ENCODE measurements at regions not wholly inside any gene's neighbourhood (a gene's known extent, or its start where the extent isn't known, plus 50 kb on each side); places are given as distances from the start of the nearest gene placed in this dataset.

DNA sequence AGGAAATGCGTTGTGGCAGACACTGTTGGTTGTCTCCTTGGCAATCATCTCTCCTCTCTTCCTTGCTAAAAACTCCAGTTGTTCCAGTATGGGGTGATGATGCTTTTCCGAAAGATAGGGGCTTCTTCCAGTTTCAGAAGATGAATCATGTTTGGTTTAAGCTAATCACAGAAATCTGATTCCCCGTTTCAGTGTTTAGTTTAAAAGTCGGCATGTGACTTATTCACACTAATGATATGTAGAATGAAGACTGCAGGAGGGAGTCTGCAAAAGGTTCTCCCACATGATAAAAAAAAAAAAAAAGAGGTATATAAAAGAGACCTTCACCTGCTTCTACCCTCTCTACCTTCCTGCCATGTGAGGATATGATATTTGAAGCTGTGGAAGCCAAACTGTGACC is 239.0 kb upstream of the SIX2 start:
- DNase-seq = no peak

DNA sequence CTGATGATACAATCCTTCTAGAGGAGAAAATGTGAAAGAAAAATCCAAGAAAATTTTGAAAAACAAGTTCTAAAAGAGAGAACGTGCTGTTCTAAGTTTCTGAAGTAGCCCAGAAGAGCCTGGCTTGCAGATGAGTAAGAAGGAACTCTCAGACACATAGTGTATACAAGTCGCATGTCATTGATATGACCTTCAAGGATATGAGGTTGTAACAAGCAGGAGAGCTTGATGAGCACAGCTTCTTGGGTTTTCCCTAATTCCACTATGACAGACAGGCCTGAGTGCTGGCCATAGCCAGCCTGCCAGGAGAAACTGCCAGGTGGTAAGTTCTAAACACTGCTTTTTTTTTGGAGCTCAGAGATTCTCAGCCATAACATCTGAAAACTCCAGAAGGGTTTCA is 235.7 kb upstream of the SIX2 start:
- DNase-seq = no peak

DNA sequence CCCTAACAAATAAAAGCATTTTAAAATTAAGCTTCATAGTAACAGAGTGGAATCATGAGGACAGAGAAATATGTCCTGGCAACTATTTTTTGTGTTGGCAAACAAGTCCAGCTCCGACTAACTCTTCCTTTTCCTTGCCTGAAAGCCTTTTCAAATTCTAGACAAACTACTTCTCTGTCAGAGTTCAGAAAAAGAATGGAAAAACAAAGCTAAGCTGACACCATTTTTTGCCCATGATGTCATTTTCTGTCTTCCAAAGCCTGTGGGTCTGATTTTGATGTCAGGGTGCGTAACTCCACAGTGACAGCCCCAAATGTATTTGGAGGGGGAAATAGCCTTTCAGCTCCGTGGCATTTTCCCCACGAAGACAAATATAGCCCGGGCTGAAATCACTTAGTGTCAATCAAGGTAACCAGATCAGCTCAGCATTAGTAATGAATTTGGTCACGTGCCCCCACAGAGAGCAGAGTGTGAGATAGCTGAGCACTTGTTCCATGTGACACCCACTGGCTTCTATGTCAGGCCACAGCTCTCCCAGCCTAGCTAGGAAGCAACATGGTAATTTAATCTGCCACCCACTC is 233.0 kb upstream of the SIX2 start:
- DNase-seq = no peak

DNA sequence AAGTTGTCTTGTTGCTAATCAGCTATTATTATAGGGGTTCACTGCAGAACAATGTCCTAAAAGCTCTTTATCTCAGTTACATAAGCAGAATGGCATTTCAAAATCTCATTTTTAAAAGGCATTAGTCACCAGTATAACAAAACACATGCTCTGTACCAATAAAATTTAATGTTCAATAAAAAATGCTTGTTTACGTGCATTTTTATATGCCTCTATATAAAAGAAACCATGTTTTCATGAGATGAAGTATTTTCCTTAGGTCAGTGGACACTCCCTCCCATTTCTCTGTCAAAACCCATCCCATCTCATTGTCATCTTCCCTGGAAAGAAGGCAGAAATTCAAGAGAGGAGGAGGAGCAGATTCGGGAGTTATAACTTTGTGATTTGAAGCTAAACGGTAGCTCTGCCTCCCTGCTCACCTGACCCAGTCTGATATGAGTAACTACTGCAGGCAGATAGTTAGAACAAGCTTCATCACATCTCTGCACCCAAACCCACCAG is 231.9 kb upstream of the SIX2 start:
- DNase-seq = no peak

DNA sequence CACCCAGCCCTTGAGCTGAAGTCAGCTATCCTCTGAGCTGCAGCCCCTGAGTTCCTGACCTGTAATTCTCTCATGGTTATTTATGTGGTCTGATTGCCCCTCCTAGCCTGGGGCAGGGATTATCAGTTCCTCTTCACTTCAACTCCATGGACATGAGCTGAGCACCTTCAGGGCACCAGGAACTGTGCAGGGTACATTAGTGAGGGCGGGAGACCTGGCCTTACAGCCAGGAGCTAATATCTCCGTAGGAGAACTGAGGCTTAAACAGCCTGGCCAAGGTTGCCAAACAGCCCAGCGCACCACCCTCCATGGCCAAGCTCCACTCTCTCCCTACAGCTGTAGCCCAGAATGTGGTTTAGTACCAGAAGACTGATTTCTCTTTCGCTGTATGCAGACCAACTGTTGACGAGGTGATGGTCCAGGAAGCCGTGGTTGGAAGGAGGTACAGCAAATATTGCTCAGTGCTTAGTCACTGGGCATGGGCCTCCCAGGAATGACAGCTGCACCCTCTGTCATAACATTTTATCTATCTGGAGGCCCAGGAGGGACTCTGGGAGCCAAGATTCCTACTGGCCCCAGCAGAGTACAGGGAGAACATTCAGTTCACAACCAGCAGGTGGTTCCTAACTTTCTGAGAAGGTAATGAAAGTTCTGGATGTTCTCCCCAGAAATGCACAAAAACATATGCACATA is 228.7 kb upstream of the SIX2 start:
- no peak for DNase-seq

DNA sequence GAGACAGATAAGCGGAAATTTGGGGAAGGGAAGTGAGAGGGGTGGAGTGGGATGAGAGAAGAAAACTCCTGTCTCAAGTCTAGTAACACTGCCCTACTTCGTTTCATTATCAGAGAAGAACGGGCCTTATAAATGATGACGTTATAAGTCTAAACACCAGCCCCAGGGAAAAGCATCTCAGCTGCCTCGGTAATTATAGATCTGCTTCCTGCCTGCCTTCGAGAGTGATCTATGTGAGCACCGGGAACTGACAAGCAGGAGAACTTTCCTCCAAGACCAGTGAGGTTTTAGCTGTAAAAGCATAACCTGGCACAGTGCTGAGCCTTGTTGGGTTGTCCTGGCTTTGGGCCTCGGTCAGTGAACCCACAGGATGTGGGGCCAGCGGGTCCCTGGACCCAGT is 227.9 kb upstream of the SIX2 start:
- DNase-seq = no peak

DNA sequence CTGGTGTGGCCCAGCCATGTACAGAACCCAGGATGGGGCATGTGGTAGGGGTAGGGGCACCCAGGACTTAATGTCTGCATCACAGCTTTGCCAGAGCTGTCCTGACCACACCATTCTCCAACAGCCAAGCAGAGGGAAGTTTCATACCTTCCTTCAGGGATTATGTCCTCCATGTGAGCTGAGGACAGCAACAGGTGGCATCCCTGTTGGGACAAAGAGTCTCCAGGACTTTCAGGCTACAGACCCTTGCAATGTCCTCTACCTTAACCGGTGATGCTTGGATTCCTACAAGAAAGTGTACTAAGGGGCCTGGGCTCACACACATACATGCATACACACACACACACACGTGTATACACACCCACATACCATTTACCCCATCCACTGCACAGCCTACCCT is 227.0 kb upstream of the SIX2 start:
- no peak for DNase-seq

DNA sequence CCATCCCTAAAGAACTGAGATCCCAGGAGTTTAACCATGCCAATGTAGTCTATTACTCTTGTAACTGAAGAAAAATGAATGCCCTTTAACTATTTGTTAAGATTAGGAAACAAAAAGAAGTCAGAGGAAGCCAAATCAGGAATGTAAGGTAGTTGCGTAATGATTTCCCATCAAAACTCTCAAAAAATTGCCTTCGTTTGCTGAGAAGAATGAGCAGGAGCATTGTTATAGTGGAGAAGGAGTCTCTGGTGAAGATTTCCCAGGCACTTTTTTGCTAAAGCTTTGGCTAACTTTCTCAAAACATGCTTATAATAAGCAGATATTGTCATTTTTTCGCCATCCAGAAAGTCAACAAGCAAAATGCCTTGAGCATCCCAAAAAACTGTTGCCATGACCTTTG is 224.0 kb upstream of the SIX2 start:
- no peak for DNase-seq

DNA sequence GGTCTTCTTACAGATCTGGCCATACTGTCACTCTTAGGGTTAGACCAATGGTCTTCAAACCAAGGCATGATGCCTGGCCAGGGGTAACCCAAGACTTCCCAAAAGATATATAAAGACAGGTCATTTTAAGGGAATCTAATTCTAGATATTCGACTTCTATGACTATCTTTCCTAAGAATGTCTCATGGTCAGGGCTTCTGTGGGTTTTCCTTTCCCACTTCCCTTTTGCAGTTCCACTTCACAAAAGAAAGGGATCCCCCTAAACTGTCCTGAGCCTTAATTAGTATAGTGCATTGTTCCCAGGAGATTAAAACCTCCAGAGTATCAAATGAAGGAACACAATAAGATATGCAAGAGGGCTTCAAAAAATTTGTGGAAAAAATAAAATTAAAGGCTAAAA is 223.6 kb upstream of the SIX2 start:
- no peak for DNase-seq

DNA sequence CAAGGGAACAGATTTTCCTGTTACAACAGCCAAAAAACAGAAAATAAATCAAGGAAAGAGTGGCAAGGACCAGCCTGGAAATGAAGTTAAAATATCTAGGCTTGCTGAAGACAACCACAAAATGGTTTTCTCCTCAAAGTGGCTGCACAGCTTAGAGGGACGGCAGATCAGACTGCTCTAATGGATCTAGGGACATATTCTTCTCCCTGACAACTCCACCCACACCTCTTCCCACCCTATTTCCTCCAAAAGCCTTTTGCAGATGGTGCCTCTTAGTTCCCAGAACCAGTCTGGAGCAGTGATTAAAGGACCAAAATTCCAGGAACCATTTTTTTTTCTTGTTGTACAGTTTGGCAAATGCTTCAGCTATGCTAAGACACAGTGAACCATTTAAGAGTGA is 220.2 kb upstream of the SIX2 start:
- no peak for DNase-seq

DNA sequence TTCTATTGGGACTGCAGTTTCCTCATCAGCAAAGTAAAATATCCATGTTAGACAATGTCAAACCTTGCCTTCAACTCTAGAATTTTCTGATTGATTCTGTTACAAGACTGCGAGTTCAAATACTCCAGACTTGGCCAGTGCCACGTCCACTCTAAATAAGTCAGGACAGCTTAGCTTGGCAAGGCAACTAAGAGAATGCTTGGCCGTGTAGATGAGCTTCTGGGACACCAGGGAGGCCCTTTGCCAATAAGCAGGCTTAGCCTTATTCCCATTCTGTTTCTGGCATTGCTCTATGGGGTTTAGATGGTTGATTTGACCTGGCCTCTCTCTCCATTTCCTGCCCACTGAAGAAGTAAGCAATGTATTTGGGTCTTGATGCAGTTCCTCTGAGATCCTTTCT is 218.1 kb upstream of the SIX2 start:
- DNase-seq = no peak

DNA sequence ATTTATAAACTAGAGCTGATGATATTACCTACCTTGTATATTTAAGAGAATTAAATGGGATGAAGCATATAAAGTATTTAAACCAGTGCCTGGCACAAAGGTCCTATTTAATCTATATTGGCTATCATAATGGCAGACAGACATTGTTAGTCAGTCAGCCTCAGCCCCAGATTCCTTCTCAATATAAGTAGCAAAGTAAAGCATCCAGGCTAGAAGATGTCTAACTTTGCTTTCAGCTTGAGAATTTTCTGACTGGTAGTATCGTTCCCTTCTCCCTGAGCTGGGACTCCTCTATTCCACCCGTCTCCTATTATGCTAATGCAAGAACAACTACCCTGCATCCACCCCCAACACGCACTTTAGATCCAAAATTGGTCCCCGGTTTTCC is 215.7 kb upstream of the SIX2 start:
- no peak for DNase-seq

DNA sequence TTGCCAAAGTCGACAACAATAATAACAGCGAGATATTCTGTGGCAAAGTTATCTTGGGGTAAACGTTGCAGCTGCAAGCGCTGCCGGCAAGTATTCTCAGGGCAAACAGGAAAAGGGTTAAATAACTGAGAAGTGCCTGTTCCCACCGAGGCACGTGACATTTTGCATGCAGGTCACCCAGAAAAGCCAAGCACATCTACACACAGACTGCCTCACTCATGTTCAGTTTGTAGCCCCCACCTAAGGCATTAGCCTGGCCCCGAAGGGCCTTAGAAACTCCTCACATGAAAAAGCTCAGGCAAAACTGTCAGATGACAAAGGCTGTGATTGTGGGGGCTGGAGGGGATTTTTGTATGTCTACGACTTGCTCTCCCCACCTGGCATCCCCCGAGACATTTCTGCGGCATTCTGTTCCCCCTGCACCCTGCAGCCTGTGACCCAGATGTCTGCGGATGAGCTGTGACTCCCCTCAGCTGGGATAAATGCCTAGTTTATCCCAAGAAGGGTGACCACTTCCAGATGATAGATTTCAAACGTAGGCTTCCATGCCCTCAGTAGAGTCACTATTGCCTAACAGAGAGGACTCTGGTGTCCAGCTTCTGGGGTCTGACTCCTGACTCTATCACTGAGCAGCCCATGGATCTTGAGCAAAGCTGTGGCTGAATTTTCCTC is 215.2 kb upstream of the SIX2 start:
- DNase-seq = no peak

DNA sequence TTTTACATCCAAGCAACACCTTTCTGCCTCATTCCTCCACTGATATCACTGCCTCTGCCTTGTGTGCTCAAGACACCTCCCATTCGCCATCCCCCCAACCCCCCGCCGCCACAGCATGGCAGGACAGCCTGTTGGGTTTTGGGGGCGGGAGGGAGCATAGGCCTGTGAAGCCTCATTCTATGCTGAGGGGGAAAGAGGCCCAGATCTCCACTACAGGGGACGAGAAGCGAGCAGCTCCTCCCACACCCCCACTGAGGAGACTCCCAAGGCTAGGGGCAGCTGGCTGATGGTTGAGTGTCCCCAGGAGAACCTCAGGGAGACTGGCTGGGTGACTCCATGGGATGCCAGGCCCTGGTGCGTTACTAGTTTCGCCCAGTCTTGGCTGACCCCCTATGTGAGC is 214.3 kb upstream of the SIX2 start:
- no peak for DNase-seq

DNA sequence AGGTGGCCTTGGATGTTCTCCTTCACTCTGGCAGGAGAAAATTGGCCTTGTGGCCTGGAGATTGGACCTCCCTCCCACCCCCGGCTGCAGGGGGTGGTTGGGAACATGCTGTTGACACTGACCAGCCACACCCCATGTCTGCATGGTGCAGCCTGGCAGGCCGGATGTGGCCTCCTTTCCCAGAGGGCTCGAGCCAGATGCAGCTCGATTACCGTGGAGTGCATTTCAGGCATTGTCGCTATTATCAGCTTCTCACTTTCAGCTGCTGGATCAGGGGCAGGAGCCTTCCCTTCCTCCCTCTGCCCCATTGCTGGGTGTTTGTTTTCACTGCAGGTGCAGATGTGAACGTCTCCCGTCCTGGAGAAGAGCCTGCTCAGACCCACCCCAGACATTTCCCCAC is 211.0 kb upstream of the SIX2 start:
- DNase-seq = peak; percentile 88

DNA sequence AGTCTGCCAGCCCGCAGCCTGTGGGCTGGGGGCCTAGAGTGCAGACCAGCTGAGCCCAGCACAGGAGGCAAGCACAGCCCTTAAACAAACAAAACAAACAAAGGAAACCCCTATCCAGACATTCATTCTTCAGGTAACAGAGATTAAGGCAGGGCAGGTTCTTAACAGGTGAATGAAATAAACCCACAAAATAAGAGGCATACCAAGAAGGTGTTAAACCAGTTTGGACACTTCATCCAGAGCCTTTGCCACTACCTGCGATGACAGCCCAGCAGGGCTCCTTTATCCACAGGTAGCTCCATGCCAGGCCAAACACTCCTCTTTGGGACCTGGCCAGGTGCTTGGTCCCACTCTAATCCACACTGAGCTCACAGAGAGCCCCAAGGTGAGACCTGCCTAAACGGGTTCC is 209.7 kb upstream of the SIX2 start:
- peak; percentile 81 for DNase-seq

DNA sequence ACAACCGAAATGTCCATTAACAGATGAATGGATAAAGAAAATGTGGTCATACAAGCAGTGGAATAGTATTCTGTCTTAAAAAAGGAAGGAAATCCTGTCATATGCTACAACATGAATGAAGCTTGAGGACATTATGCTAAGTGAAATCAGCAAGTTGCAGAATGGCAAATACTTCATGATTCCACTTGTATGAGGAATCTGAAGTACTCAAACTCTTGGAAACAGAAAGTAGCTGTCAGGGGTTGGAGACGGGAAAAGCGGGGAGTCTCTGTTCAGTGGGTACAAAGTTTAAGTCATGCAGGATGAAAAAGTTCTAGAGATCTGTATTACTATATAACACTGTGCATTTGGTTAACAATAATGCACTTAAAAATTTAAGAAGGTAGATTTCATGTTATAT is 209.0 kb upstream of the SIX2 start:
- no peak for DNase-seq

DNA sequence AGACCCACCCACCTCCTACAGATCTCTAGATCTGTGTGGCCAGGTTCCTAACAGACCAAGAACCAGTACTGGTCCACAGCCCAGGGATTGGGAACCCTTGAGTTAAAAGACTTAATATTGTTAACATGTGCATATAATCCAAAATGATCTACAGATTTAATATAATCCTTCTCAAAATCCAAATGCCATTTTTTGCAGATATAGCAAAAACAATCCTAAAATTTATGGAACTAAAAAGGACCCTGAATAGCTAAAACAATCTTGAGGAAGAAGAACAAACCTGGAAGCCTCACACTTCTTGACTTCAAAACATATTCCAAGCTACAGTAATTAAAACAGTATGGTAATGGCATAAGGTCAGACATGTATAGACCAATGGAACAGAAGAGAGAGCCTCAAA is 206.9 kb upstream of the SIX2 start:
- DNase-seq = no peak

DNA sequence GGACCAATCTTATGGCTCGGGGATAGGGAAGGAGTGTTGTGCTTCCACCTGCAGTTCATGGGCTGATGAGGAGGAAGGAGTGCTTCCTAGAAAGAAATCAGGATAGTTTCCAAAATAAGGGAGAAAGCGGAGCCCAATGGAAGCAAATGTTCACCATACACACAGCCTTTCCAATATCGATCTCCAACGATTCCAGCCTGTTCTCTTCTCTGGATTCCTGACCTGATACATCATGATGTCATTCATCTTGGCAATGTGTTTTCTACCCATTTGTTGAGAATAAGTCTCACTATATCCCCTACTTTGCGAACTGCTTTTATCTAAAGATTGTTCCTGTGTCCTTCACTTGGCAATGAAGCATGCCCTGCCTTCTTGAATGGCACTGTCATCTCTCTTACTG is 205.3 kb upstream of the SIX2 start:
- DNase-seq = no peak

DNA sequence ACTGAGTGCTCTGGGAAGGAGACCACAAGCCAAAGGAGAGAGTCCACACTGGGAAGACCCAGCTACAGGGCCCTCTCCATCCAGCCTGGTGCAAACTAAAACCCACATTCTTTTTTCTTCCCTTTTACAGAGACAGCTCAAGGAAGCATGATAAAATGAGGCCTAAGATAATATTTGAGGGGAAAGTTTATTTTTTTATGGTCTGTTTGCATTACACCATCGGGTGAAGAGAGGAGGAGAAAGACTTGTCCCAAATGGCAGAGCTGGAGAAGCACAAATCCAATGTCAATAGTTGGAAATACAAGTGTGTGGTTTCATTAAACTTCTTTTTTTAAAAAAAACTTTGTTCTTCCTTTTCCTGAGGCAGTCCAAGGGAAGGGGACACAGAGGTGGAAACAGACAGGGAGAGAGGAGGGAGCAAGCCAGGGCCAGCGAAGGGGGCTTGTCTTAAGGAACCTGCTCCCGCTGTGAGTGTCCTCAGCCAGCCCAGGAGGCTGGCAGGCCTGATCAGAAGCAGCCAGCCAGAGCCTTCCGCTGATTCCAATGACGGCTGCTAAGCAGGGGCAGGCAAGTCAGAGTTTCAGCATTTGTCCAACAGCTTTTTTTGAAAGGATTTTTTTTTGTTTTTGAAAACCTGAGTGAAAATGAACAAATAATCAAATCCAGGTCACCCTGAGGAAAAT is 203.8 kb upstream of the SIX2 start:
- DNase-seq = no peak

DNA sequence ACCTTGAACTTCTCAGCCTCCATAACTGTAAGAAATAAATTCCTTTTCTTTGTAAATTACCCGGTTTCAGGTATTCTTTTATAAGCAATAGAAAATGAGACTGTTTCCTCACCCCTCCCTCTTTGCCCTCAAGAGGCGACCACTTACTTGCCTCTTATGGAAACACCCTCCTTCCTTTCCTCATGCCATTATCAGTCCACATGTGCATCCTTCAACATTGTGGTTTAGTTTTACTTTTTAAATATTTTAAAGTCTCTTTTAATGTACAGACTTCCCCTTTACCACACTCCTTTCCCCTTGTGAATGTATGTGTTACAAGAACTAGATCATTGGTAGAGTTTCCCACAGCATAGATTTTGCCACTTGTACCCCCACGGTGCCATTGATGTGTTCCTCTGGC is 202.4 kb upstream of the SIX2 start:
- no peak for DNase-seq

DNA sequence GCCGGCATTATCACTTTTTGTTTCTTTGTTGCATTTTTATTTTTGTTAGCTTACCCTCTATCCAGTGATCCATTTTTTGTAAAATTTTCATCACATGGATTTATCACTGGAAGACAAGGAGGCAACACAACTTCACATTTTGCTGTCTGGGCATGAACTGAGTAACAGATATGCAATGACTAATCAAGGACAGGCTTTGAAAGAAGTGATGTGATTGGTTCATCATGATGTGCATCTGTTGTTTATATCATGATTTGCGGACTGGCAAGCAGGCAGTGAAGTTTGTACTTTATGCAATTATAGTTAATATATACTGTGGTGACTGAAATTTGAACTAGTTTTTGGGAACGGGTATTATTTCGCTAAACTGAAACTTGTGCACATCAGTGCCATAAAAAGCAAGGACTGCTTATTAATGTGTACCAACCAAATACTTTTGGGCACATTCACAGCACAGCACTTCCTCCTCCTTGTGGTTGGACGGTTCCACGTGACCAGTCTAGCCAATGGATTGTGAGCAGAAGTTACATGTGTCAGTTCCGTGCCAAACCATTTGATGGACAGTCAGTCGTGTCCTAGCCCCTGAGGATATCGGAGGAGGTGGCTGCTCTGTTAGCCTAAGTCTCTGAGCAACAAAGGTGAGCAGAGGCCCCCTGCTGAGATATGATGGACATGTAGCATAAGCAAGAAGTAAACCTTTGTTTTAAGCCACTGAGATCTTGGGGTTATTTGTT is 201.4 kb upstream of the SIX2 start:
- DNase-seq = no peak

DNA sequence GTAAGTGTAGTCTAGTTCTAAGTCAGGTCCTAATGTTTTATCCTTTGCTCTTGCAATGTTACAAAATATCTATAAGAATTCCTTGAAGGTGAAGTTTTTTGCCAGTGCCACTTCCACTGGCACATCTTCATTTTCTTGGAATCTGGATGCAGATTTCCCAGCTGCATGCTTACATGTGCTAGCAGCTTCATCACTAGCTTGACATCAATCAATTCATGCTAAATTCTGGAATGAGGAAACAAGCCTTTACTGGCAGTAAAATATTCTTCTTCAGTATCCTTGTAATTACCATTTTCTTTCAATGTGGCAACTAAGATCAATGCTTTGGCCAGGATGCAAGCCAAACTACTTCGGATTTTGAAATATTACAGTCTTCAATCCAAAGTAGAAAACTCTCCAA is 200.6 kb upstream of the SIX2 start:
- DNase-seq = no peak
